ENCODE measurements at regions not wholly inside any gene's neighbourhood (a gene's known extent, or its start where the extent isn't known, plus 50 kb on each side); places are given as distances from the start of the nearest gene placed in this dataset.

DNA sequence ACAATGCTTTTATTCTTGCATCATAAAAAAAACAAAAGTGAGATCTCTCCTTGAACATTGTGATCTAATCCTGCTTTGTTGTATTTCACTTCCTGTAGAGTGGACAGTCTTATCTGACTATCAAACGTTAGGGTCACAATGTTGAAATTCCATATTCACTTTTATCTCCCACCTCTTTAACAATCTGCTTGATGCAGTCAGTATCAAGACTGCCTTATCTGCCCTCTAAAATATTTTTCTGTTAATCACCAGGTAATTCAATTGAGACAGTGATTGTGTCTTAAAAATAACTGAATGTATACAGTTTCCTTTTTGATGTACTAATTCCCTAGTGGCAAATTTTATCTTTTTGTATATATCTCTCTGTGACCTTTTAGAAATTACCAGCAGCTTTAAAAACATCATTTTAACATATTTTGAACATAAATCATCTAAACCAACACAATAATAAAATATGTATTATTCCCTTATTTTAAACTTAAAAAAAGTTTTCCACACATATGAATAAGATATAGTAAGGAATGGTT is 143.1 kb upstream of the MPPED2 start:
- no peak overlapping the region for H3K4me3 ChIP-seq (ENCODE audit: low read depth, low read length)
- in situ Hi-C loops (cut with HindIII; ENCODE audit: low sequenced_read_pairs) = no loop called here
- TF ChIP-seq, protein P1, sequence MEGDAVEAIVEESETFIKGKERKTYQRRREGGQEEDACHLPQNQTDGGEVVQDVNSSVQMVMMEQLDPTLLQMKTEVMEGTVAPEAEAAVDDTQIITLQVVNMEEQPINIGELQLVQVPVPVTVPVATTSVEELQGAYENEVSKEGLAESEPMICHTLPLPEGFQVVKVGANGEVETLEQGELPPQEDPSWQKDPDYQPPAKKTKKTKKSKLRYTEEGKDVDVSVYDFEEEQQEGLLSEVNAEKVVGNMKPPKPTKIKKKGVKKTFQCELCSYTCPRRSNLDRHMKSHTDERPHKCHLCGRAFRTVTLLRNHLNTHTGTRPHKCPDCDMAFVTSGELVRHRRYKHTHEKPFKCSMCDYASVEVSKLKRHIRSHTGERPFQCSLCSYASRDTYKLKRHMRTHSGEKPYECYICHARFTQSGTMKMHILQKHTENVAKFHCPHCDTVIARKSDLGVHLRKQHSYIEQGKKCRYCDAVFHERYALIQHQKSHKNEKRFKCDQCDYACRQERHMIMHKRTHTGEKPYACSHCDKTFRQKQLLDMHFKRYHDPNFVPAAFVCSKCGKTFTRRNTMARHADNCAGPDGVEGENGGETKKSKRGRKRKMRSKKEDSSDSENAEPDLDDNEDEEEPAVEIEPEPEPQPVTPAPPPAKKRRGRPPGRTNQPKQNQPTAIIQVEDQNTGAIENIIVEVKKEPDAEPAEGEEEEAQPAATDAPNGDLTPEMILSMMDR (IDR thresholded peaks at IDR 0.05; ENCODE audit: low read depth, low read length) = no peak
- no peak for DNase-seq (ENCODE audit: low read depth, low spot score)

DNA sequence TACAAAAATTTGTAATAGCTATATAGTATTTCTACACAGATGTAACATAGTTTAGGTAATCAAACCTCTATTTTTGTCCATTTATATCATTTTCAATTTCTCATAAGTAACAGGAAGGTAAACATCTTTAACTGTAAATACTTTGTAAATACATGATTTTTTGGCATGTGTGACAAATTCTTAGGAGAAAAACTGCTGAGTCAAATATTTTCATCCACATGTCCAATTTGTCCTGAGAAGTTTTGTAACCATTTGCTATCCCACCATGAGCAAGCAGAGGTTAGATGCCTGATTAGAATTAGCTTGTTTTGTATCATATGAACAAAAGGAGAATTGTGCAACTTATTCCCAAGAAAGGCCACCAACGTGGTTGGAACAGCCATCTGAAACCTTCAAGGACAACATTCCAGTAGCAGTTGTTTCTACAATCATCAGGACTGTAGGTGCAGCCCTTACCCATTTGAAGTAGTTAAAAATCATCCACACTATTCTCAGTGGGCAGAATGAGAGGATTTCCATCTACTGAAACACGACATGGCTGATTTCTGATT is 139.6 kb upstream of the MPPED2 start:
- in situ Hi-C loops (cut with HindIII; ENCODE audit: low sequenced_read_pairs) = no loop called here
- TF ChIP-seq, protein P1 (IDR thresholded peaks at IDR 0.05; ENCODE audit: low read depth, low read length) = no peak
- H3K4me3 ChIP-seq (ENCODE audit: low read depth, low read length) = no peak overlapping the region
- DNase-seq (ENCODE audit: low read depth, low spot score) = no peak

DNA sequence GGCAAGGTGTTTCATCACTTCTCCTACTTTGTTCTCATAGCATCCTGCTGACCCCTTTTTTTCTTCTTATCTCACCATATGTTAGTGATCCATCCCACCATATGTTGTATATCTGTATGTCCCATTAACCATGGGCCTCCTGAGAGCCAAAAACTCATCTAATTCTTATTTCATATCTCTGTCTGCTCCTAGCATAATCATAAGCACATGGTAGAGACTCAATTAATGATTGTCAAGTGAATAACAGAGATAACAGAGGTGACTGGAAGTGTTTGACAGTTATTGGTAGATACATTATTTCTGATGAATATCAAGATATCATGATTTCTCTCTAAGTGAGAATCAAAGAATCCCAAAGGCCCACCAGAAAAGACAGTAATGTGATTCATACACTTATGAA is 138.1 kb upstream of the MPPED2 start:
- no peak overlapping the region for H3K4me3 ChIP-seq (ENCODE audit: low read depth, low read length)
- in situ Hi-C loops (cut with HindIII; ENCODE audit: low sequenced_read_pairs) = no loop called here
- TF ChIP-seq, protein P1 (IDR thresholded peaks at IDR 0.05; ENCODE audit: low read depth, low read length) = no peak
- DNase-seq (ENCODE audit: low read depth, low spot score) = no peak

DNA sequence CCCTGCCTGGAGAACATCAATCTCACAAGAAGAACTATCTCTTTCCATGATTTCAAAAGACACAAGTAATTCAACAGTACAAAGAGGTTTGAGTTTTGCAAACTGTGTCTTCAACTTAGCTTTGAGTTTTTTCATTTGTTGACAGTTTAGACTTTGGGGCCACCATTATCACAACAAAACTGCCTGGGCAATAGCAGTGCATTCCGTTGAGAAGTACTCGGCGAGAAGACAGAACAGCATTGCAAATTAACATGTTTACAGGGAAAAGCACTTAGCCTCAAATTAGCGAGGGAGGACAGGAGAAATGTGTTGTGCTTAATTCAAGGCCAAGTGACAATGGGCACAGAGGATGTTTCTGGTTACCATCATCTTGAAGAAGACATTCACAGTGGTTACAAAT is 133.2 kb upstream of the MPPED2 start:
- no peak overlapping the region for H3K4me3 ChIP-seq (ENCODE audit: low read depth, low read length)
- DNase-seq (ENCODE audit: low read depth, low spot score) = no peak
- in situ Hi-C loops (cut with HindIII; ENCODE audit: low sequenced_read_pairs) = no loop called here
- TF ChIP-seq, protein P1 (IDR thresholded peaks at IDR 0.05; ENCODE audit: low read depth, low read length) = no peak

DNA sequence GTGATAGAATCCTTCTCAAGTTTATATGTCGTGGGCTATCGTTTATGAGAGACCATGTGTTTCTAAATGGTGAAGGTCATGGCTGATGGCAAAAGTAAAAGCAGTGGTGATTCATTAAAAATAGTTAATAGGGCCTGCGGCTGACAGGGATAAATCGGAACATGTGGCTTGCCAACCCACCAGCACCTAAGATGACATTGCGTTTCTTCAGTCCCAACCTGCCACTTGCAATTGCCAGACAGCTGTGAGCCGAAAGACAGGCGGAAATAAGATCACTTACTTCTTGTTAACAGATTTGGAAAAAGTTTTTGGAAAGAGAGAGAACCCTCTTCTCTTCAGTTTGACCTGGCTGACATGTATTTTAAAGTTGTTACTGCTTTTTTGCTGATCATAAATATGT is 131.5 kb upstream of the MPPED2 start:
- H3K4me3 ChIP-seq (ENCODE audit: low read depth, low read length) = no peak overlapping the region
- no peak for DNase-seq (ENCODE audit: low read depth, low spot score)
- in situ Hi-C loops (cut with HindIII; ENCODE audit: low sequenced_read_pairs) = no loop called here
- TF ChIP-seq, protein P1 (IDR thresholded peaks at IDR 0.05; ENCODE audit: low read depth, low read length) = no peak

DNA sequence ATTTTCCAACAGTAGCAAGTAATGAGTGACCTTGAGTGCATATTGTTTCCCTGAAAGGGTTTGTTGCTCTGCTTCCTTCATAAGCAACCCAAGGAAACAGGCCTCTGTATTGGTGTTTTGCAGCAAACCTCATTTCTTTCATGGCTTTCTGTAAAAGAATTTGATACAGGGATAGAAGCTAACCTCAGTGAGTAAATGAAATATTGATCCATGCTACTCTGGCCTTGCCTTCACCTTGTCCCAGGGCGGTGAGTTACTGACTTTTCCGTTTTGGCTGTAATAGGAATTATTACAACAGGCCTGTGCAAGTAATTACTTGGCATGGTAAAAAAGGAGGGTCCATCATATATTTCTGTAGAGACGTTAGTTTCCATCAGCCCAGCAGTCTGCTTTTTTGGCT is 130.9 kb upstream of the MPPED2 start:
- DNase-seq (ENCODE audit: low read depth, low spot score) = no peak
- H3K4me3 ChIP-seq (ENCODE audit: low read depth, low read length) = no peak overlapping the region
- in situ Hi-C loops (cut with HindIII; ENCODE audit: low sequenced_read_pairs) = no loop called here
- TF ChIP-seq, protein P1 (IDR thresholded peaks at IDR 0.05; ENCODE audit: low read depth, low read length) = no peak

All from astrocyte of the spinal cord (primary cell).